ENCODE measurements at regions not wholly inside any gene's neighbourhood (a gene's known extent, or its start where the extent isn't known, plus 50 kb on each side); places are given as distances from the start of the nearest gene placed in this dataset.

GRCh38 chr4:79850626-79851025 is 222.4 kb downstream of the ANTXR2 start:
- Histone ChIP-seq H3K4me3 (ENCODE audit: low read depth in 1 of 2, low read length in 2 of 2) (no peak overlapping the region), H3K9me3 (ENCODE audit: insufficient read depth, low read length, severe bottlenecking) (peaks cover 6% of the 10 kb centered on the region)
- TF ChIP-seq EZH2 (IDR thresholded peaks at IDR 0.05; ENCODE audit: borderline replicate concordance, low read depth, low read length, severe bottlenecking): no peak
- TF ChIP-seq CTCF (IDR thresholded peaks at IDR 0.05; ENCODE audit: borderline replicate concordance, extremely low read depth, low read length, poor library complexity, severe bottlenecking): no peak

GRCh38 chr4:79848329-79848728 is 224.7 kb downstream of the ANTXR2 start:
- no peak for ATAC-seq (ENCODE audit: insufficient read depth, low read depth)
- H3K27me3 ChIP-seq (ENCODE audit: insufficient read depth, low read length, poor library complexity): no peaks in the 10 kb centered on the region

More at GRCh38 chr4:79850626-79851025, 222.4 kb downstream of the ANTXR2 start:
- no peaks in the 10 kb centered on the region for H4K20me1 ChIP-seq (ENCODE audit: insufficient read depth, low read length)
- H3K36me3 ChIP-seq (ENCODE audit: insufficient read depth, low read length): no peaks in the 10 kb centered on the region
- ATAC-seq (ENCODE audit: insufficient read depth, low read depth) (no peak), DNase-seq (no peak)
- no peaks in the 10 kb centered on the region for H3K4me1 ChIP-seq (ENCODE audit: insufficient read depth, low read length)
- H3K4me2 ChIP-seq (ENCODE audit: insufficient read depth, low read length): no peak overlapping the region
- H2AFZ ChIP-seq (ENCODE audit: low read depth, low read length): no peak overlapping the region
- H3K9ac ChIP-seq (ENCODE audit: low read depth, low read length): no peak overlapping the region
- no peak overlapping the region for H3K27ac ChIP-seq (ENCODE audit: low read length)
- H3K79me2 ChIP-seq (ENCODE audit: insufficient read depth, low read length): no peaks in the 10 kb centered on the region
- no peaks in the 10 kb centered on the region for H3K27me3 ChIP-seq (ENCODE audit: insufficient read depth, low read length, poor library complexity)

GRCh38 chr4:79847411-79847810 is 225.6 kb downstream of the ANTXR2 start:
- ATAC-seq (ENCODE audit: insufficient read depth, low read depth): no peak
- no peak overlapping the region for H3K9ac ChIP-seq (ENCODE audit: low read depth, low read length)
- no peak overlapping the region for H3K27ac ChIP-seq (ENCODE audit: low read length)
- no peaks in the 10 kb centered on the region for H4K20me1 ChIP-seq (ENCODE audit: insufficient read depth, low read length)
- H3K36me3 ChIP-seq (ENCODE audit: insufficient read depth, low read length): no peaks in the 10 kb centered on the region
- H3K27me3 ChIP-seq (ENCODE audit: insufficient read depth, low read length, poor library complexity): no peaks in the 10 kb centered on the region
- no peak for DNase-seq
- H3K79me2 ChIP-seq (ENCODE audit: insufficient read depth, low read length): no peaks in the 10 kb centered on the region
- H3K4me3 ChIP-seq (ENCODE audit: low read depth in 1 of 2, low read length in 2 of 2): no peak overlapping the region
- no peak overlapping the region for H2AFZ ChIP-seq (ENCODE audit: low read depth, low read length)
- TF ChIP-seq EZH2 (IDR thresholded peaks at IDR 0.05; ENCODE audit: borderline replicate concordance, low read depth, low read length, severe bottlenecking) (no peak), CTCF (IDR thresholded peaks at IDR 0.05; ENCODE audit: borderline replicate concordance, extremely low read depth, low read length, poor library complexity, severe bottlenecking) (no peak)
- H3K9me3 ChIP-seq (ENCODE audit: insufficient read depth, low read length, severe bottlenecking): peaks cover 26% of the 10 kb centered on the region
- H3K4me2 ChIP-seq (ENCODE audit: insufficient read depth, low read length): no peak overlapping the region
- no peaks in the 10 kb centered on the region for H3K4me1 ChIP-seq (ENCODE audit: insufficient read depth, low read length)

More at GRCh38 chr4:79848329-79848728, 224.7 kb downstream of the ANTXR2 start:
- TF ChIP-seq CTCF (IDR thresholded peaks at IDR 0.05; ENCODE audit: borderline replicate concordance, extremely low read depth, low read length, poor library complexity, severe bottlenecking) (no peak), EZH2 (IDR thresholded peaks at IDR 0.05; ENCODE audit: borderline replicate concordance, low read depth, low read length, severe bottlenecking) (no peak)
- no peak for DNase-seq
- peaks cover 18% of the 10 kb centered on the region for H3K9me3 ChIP-seq (ENCODE audit: insufficient read depth, low read length, severe bottlenecking)
- H3K36me3 ChIP-seq (ENCODE audit: insufficient read depth, low read length): no peaks in the 10 kb centered on the region
- no peak overlapping the region for H3K9ac ChIP-seq (ENCODE audit: low read depth, low read length)
- H3K79me2 ChIP-seq (ENCODE audit: insufficient read depth, low read length): no peaks in the 10 kb centered on the region
- H2AFZ ChIP-seq (ENCODE audit: low read depth, low read length): no peak overlapping the region
- no peak overlapping the region for H3K27ac ChIP-seq (ENCODE audit: low read length)
- H3K4me1 ChIP-seq (ENCODE audit: insufficient read depth, low read length): no peaks in the 10 kb centered on the region
- no peaks in the 10 kb centered on the region for H4K20me1 ChIP-seq (ENCODE audit: insufficient read depth, low read length)
- no peak overlapping the region for H3K4me2 ChIP-seq (ENCODE audit: insufficient read depth, low read length)
- H3K4me3 ChIP-seq (ENCODE audit: low read depth in 1 of 2, low read length in 2 of 2): no peak overlapping the region

GRCh38 chr4:79842162-79842561 is 230.9 kb downstream of the ANTXR2 start:
- H3K36me3 ChIP-seq (ENCODE audit: insufficient read depth, low read length): no peaks in the 10 kb centered on the region
- no peak overlapping the region for H3K9ac ChIP-seq (ENCODE audit: low read depth, low read length)
- no peaks in the 10 kb centered on the region for H4K20me1 ChIP-seq (ENCODE audit: insufficient read depth, low read length)
- DNase-seq (no peak), ATAC-seq (ENCODE audit: insufficient read depth, low read depth) (no peak)
- no peak overlapping the region for H2AFZ ChIP-seq (ENCODE audit: low read depth, low read length)
- H3K79me2 ChIP-seq (ENCODE audit: insufficient read depth, low read length): no peaks in the 10 kb centered on the region
- TF ChIP-seq EZH2 (IDR thresholded peaks at IDR 0.05; ENCODE audit: borderline replicate concordance, low read depth, low read length, severe bottlenecking) (no peak), CTCF (IDR thresholded peaks at IDR 0.05; ENCODE audit: borderline replicate concordance, extremely low read depth, low read length, poor library complexity, severe bottlenecking) (no peak)
- no peak overlapping the region for H3K4me2 ChIP-seq (ENCODE audit: insufficient read depth, low read length)
- H3K27me3 ChIP-seq (ENCODE audit: insufficient read depth, low read length, poor library complexity): no peaks in the 10 kb centered on the region
- no peak overlapping the region for H3K4me3 ChIP-seq (ENCODE audit: low read depth in 1 of 2, low read length in 2 of 2)
- no peaks in the 10 kb centered on the region for H3K4me1 ChIP-seq (ENCODE audit: insufficient read depth, low read length)
- H3K9me3 ChIP-seq (ENCODE audit: insufficient read depth, low read length, severe bottlenecking): peaks cover 28% of the 10 kb centered on the region
- H3K27ac ChIP-seq (ENCODE audit: low read length): no peak overlapping the region
